ENCODE measurements at regions not wholly inside any gene's neighbourhood (a gene's known extent, or its start where the extent isn't known, plus 50 kb on each side); places are given as distances from the start of the nearest gene placed in this dataset.

- H3K9me3 ChIP-seq (ENCODE audit: insufficient read depth, low read length, severe bottlenecking) = no peaks in the 10 kb centered on the region
- no peak overlapping the region for H3K9ac ChIP-seq (ENCODE audit: low read depth, low read length)
- no peaks in the 10 kb centered on the region for H3K79me2 ChIP-seq (ENCODE audit: insufficient read depth, low read length)
- H3K27ac ChIP-seq (ENCODE audit: low read length) = no peak overlapping the region
- no peaks in the 10 kb centered on the region for H4K20me1 ChIP-seq (ENCODE audit: insufficient read depth, low read length)
- H3K27me3 ChIP-seq (ENCODE audit: insufficient read depth, low read length, poor library complexity) = no peaks in the 10 kb centered on the region
- no peaks in the 10 kb centered on the region for H3K4me1 ChIP-seq (ENCODE audit: insufficient read depth, low read length)
- H3K36me3 ChIP-seq (ENCODE audit: insufficient read depth, low read length) = no peaks in the 10 kb centered on the region
- TF ChIP-seq EZH2 (IDR thresholded peaks at IDR 0.05; ENCODE audit: borderline replicate concordance, low read depth, low read length, severe bottlenecking) (no peak), CTCF (IDR thresholded peaks at IDR 0.05; ENCODE audit: borderline replicate concordance, extremely low read depth, low read length, poor library complexity, severe bottlenecking) (no peak)
- no peak overlapping the region for H3K4me3 ChIP-seq (ENCODE audit: low read depth in 1 of 2, low read length in 2 of 2)
- DNase-seq (no peak), ATAC-seq (ENCODE audit: insufficient read depth, low read depth) (no peak)
- H3K4me2 ChIP-seq (ENCODE audit: insufficient read depth, low read length) = no peak overlapping the region
- H2AFZ ChIP-seq (ENCODE audit: low read depth, low read length) = no peak overlapping the region
These were observed 50.7 kb upstream of the FRY start for GRCh38 chr13:31980830-31981229.

Data from DND-41 (cell line).